Ishikawa (cell line): ENCODE measurements at regions not wholly inside any gene's neighbourhood (a gene's known extent, or its start where the extent isn't known, plus 50 kb on each side); places are given as distances from the start of the nearest gene placed in this dataset.

ENCODE experiments used
- CEBPB ChIP-seq: IDR thresholded peaks from 2 replicates; pipeline ENCODE4 v1.6.1; 2012
- EGR1 ChIP-seq: IDR thresholded peaks from 2 replicates; pipeline ENCODE4 v1.6.1; 2012
- EP300 ChIP-seq: IDR thresholded peaks from 2 replicates; pipeline ENCODE4 v1.6.1; 2012; ENCODE audit warnings: borderline replicate concordance
- REST ChIP-seq: IDR thresholded peaks from 2 replicates; pipeline ENCODE4 v1.6.1; 2012; ENCODE audit warnings: low read depth, mild to moderate bottlenecking
- YY1 ChIP-seq: IDR thresholded peaks from 2 replicates; pipeline ENCODE4 v1.6.1; 2012; ENCODE audit warnings: low read depth

GRCh38 chr12:5328669-5329517, 103.0 kb upstream of the NTF3 start:
- TF ChIP-seq YY1, result no peak
- no peak for TF ChIP-seq EP300
- TF ChIP-seq EGR1, result no peak
- TF ChIP-seq REST, result no peak
- TF ChIP-seq CEBPB, result no peak
